Embryonic facial prominence (tissue), 1 donor: ENCODE measurements at regions not wholly inside any gene's neighbourhood (a gene's known extent, or its start where the extent isn't known, plus 50 kb on each side); places are given as distances from the start of the nearest gene placed in this dataset.

Experiments
- DNase-seq: peaks from one replicate; pipeline ENCODE4 v3.0.0-alpha.2; 2016; ENCODE audit errors: extremely low spot score

GRCh38 chr17:74015316-74015715, 188.2 kb upstream of the RPL38 start:
- no peak for DNase-seq

- no peak for DNase-seq
Observed at GRCh38 chr17:74015990-74016389, 187.5 kb upstream of the RPL38 start.

GRCh38 chr17:74016461-74016860, 187.0 kb upstream of the RPL38 start:
- no peak for DNase-seq

- no peak for DNase-seq
Observed at GRCh38 chr17:74017466-74017865, 186.0 kb upstream of the RPL38 start.

- DNase-seq = no peak
Observed at GRCh38 chr17:74018115-74018514, 185.4 kb upstream of the RPL38 start.

GRCh38 chr17:74019271-74019670, 184.2 kb upstream of the RPL38 start:
- no peak for DNase-seq

GRCh38 chr17:74019860-74020259, 183.6 kb upstream of the RPL38 start:
- no peak for DNase-seq

GRCh38 chr17:74020522-74020921, 183.0 kb upstream of the RPL38 start:
- DNase-seq = no peak

- DNase-seq = no peak
Observed at GRCh38 chr17:74024871-74025531, 178.5 kb upstream of the RPL38 start.

- no peak for DNase-seq
Observed at GRCh38 chr17:74027444-74027843, 176.0 kb upstream of the RPL38 start.

GRCh38 chr17:74028354-74029116, 174.9 kb upstream of the RPL38 start:
- DNase-seq = no peak

GRCh38 chr17:74031316-74032090, 172.0 kb upstream of the RPL38 start:
- no peak for DNase-seq

GRCh38 chr17:74032222-74032621, 171.3 kb upstream of the RPL38 start:
- DNase-seq = no peak

- no peak for DNase-seq
Observed at GRCh38 chr17:74037320-74037719, 166.2 kb upstream of the RPL38 start.

GRCh38 chr17:74040291-74040690, 163.2 kb upstream of the RPL38 start:
- no peak for DNase-seq

- no peak for DNase-seq
Observed at GRCh38 chr17:74040729-74041128, 162.7 kb upstream of the RPL38 start.

GRCh38 chr17:74041869-74042640, 161.4 kb upstream of the RPL38 start:
- no peak for DNase-seq

- DNase-seq = no peak
Observed at GRCh38 chr17:74042744-74043486, 160.6 kb upstream of the RPL38 start.

- DNase-seq = no peak
Observed at GRCh38 chr17:74043976-74044375, 159.5 kb upstream of the RPL38 start.

- no peak for DNase-seq
Observed at GRCh38 chr17:74045608-74046280, 157.7 kb upstream of the RPL38 start.
